H9 (cell line): ENCODE measurements at regions not wholly inside any gene's neighbourhood (a gene's known extent, or its start where the extent isn't known, plus 50 kb on each side); places are given as distances from the start of the nearest gene placed in this dataset.

Experiments
- DNase-seq: peaks from one replicate; pipeline ENCODE4 v3.0.0-alpha.2; 2017
- H2AFZ ChIP-seq: one replicate; pipeline ENCODE4 v1.6.1; 2013; ENCODE audit warnings: mild to moderate bottlenecking, low read length, control low read depth, moderate library complexity
- H2AK5ac ChIP-seq: 2 replicates; pipeline ENCODE4 v1.6.1; 2013; ENCODE audit warnings: low read length, control low read depth, mixed read lengths; ENCODE audit not compliant: insufficient read length
- H2BK120ac ChIP-seq: one replicate; pipeline ENCODE4 v1.6.1; 2013; ENCODE audit warnings: low read depth, mild to moderate bottlenecking, low read length, control low read depth, inconsistent platforms; ENCODE audit not compliant: poor library complexity, severe bottlenecking
- H2BK12ac ChIP-seq: 2 replicates; pipeline ENCODE4 v1.6.1; 2013; ENCODE audit warnings: low read length, control low read depth, mixed read lengths, low read depth; ENCODE audit not compliant: insufficient read length
- H2BK15ac ChIP-seq: 2 replicates; pipeline ENCODE4 v1.6.1; 2013; ENCODE audit warnings: low read depth, low read length, control low read depth
- H2BK20ac ChIP-seq: one replicate; pipeline ENCODE4 v1.6.1; 2013; ENCODE audit warnings: low read depth, mild to moderate bottlenecking, low read length, control low read depth, inconsistent platforms; ENCODE audit not compliant: poor library complexity, severe bottlenecking
- H2BK5ac ChIP-seq: 2 replicates; pipeline ENCODE4 v1.6.1; 2013; ENCODE audit warnings: low read length, control low read depth, mixed read lengths; ENCODE audit not compliant: insufficient read length
- H3K14ac ChIP-seq: 2 replicates; pipeline ENCODE4 v1.6.1; 2013; ENCODE audit warnings: low read length, control low read depth; ENCODE audit not compliant: insufficient read depth
- H3K18ac ChIP-seq: 2 replicates; pipeline ENCODE4 v1.6.1; 2013; ENCODE audit warnings: low read depth, mild to moderate bottlenecking, mixed read lengths, low read length, control low read depth; ENCODE audit not compliant: insufficient read length
- H3K23ac ChIP-seq: 2 replicates; pipeline ENCODE4 v1.6.1; 2013; ENCODE audit warnings: low read length, control low read depth, mixed read lengths, low read depth; ENCODE audit not compliant: insufficient read length
- H3K23me2 ChIP-seq: 2 replicates; pipeline ENCODE4 v1.6.1; 2013; ENCODE audit warnings: low read depth, mild to moderate bottlenecking, mixed read lengths, low read length, control low read depth; ENCODE audit not compliant: insufficient read length, poor library complexity, severe bottlenecking
- H3K27ac ChIP-seq: 2 replicates; pipeline ENCODE4 v1.5.1; 2013; ENCODE audit warnings: low read length, control low read depth, mixed read lengths, low read depth; ENCODE audit not compliant: insufficient read length
- H3K27me3 ChIP-seq: 2 replicates; pipeline ENCODE4 v1.6.1; 2013; ENCODE audit warnings: low read length, control low read depth, inconsistent platforms; ENCODE audit not compliant: insufficient read depth
- H3K4ac ChIP-seq: 2 replicates; pipeline ENCODE4 v1.6.1; 2013; ENCODE audit warnings: low read depth, mild to moderate bottlenecking, control low read depth, inconsistent platforms, low read length, moderate library complexity
- H3K4me1 ChIP-seq: 2 replicates; pipeline ENCODE4 v1.6.1; 2013; ENCODE audit warnings: low read length, control low read depth, inconsistent platforms; ENCODE audit not compliant: insufficient read depth
- H3K4me2 ChIP-seq: 2 replicates; pipeline ENCODE4 v1.6.1; 2013; ENCODE audit warnings: low read length, control low read depth, mixed read lengths; ENCODE audit not compliant: insufficient read length, insufficient read depth
- H3K56ac ChIP-seq: 2 replicates; pipeline ENCODE4 v1.6.1; 2013; ENCODE audit warnings: low read depth, mild to moderate bottlenecking, mixed read lengths, low read length, control low read depth; ENCODE audit not compliant: insufficient read length
- H3K79me1 ChIP-seq: 2 replicates; pipeline ENCODE4 v1.6.1; 2013; ENCODE audit warnings: low read depth, mild to moderate bottlenecking, moderate library complexity, low read length, control low read depth, inconsistent platforms; ENCODE audit not compliant: insufficient read depth, poor library complexity, severe bottlenecking
- H3K79me2 ChIP-seq: 2 replicates; pipeline ENCODE4 v1.6.1; 2013; ENCODE audit warnings: low read length, control low read depth, inconsistent platforms; ENCODE audit not compliant: insufficient read depth
- H3K9ac ChIP-seq: 2 replicates; pipeline ENCODE4 v1.6.1; 2013; ENCODE audit warnings: low read length, control low read depth, mixed read lengths; ENCODE audit not compliant: insufficient read length; ENCODE audit errors: extremely low read depth
- H3K9me3 ChIP-seq: one replicate; pipeline ENCODE4 v1.6.1; 2013; ENCODE audit warnings: low read depth, low read length, inconsistent platforms; ENCODE audit not compliant: control insufficient read depth
- H3T11ph ChIP-seq: one replicate; pipeline ENCODE4 v1.6.1; 2013; ENCODE audit warnings: mild to moderate bottlenecking, low read length, control low read depth, inconsistent platforms
- H4K20me1 ChIP-seq: one replicate; pipeline ENCODE4 v1.6.1; 2013; ENCODE audit not compliant: control insufficient read depth, insufficient read length, insufficient read depth
- H4K5ac ChIP-seq: 2 replicates; pipeline ENCODE4 v1.6.1; 2013; ENCODE audit warnings: low read depth, mild to moderate bottlenecking, mixed read lengths, low read length, control low read depth; ENCODE audit not compliant: insufficient read length
- H4K8ac ChIP-seq: replicated peaks from 2 replicates; pipeline ENCODE4 v1.6.1; 2013; ENCODE audit warnings: low read length, control low read depth, mixed read lengths, low read depth; ENCODE audit not compliant: insufficient read length
- H4K91ac ChIP-seq: 2 replicates; pipeline ENCODE4 v1.6.1; 2013; ENCODE audit warnings: low read depth, mild to moderate bottlenecking, moderate library complexity, mixed read lengths, low read length, control low read depth; ENCODE audit not compliant: insufficient read length
- H3K27ac Mint-ChIP-seq, 3 experiments: 2 replicates in 2 of 3; 3 replicates in 1 of 3; pipeline ENCODE4 v1.8.0; 2020 to 2021; ENCODE audit warnings: mixed read lengths in 3 of 3, mild to moderate bottlenecking in 1 of 3, moderate library complexity in 1 of 3
- H3K27me3 Mint-ChIP-seq: 2 replicates; pipeline ENCODE4 v1.8.0; 2021; ENCODE audit warnings: low read depth, mild to moderate bottlenecking, moderate library complexity, mixed read lengths
- H3K36me3 Mint-ChIP-seq, 3 experiments: 2 replicates in 2 of 3; 3 replicates in 1 of 3; pipeline ENCODE4 v1.8.0; 2020 to 2021; ENCODE audit warnings: low read depth in 3 of 3, mixed read lengths in 3 of 3; ENCODE audit not compliant: insufficient read depth in 1 of 3
- H3K4me1 Mint-ChIP-seq, 2 experiments: 2 replicates each; pipeline ENCODE4 v1.8.0; 2020; ENCODE audit warnings: mixed read lengths in 2 of 2
- H3K4me3 Mint-ChIP-seq, 2 experiments: 2 replicates in 1 of 2; 3 replicates in 1 of 2; pipeline ENCODE4 v1.8.0; 2020 to 2021; ENCODE audit warnings: mild to moderate bottlenecking in 2 of 2, mixed read lengths in 2 of 2, moderate library complexity in 1 of 2
- H3K9me3 Mint-ChIP-seq, 2 experiments: 2 replicates in 1 of 2; 3 replicates in 1 of 2; pipeline ENCODE4 v1.8.0; 2020; ENCODE audit warnings: mild to moderate bottlenecking in 2 of 2, mixed read lengths in 2 of 2, moderate library complexity in 1 of 2
- CTCF ChIP-seq: fragments of 200-600 bp; sonication (generic); conservative IDR thresholded peaks from 3 replicates; pipeline ENCODE4 v1.8.0; 2021; ENCODE audit warnings: antibody characterized with exemption, mild to moderate bottlenecking
- WGBS: extraction: QIAGEN DNeasy Blood & Tissue Kit; methylation state at CpG from one replicate; pipeline ENCODE4 v1.1.7; 2013; ENCODE audit warnings: missing lambda C conversion rate, low lambda C conversion rate, mixed read lengths; ENCODE audit not compliant: insufficient read length; ENCODE audit errors: extremely low coverage; 5-methylcytosine and 5-hydroxymethylcytosine counted together

- H2BK5ac ChIP-seq: no peak overlapping the region
Observed at GRCh38 chr4:11824566-11824965, 395.9 kb upstream of the HS3ST1 start.

More at GRCh38 chr4:11824566-11824965, 395.9 kb upstream of the HS3ST1 start:
- Histone ChIP-seq H3K23me2 (no peaks in the 10 kb centered on the region), H3T11ph (no peak overlapping the region), H3K9me3 (no peaks in the 10 kb centered on the region), H2BK12ac (no peak overlapping the region), H3K27me3 (no peaks in the 10 kb centered on the region), H2AK5ac (no peak overlapping the region), H3K23ac (no peak overlapping the region), H3K56ac (no peak overlapping the region), H3K4ac (no peak overlapping the region), H4K91ac (no peak overlapping the region), H2BK120ac (no peak overlapping the region), H2BK20ac (no peak overlapping the region), H4K20me1 (no peaks in the 10 kb centered on the region), H3K4me1 (no peaks in the 10 kb centered on the region), H2BK15ac (no peak overlapping the region), H3K18ac (no peak overlapping the region), H2AFZ (no peak overlapping the region), H3K27ac (no peak overlapping the region), H3K4me2 (no peak overlapping the region), H3K9ac (no peak overlapping the region), H3K14ac (no peak overlapping the region), H4K8ac (no peak overlapping the region), H4K5ac (no peak overlapping the region), H3K79me1 (no peaks in the 10 kb centered on the region), H3K79me2 (no peaks in the 10 kb centered on the region)
- Mint-ChIP-seq H3K27me3 (no peaks in the 10 kb centered on the region), H3K4me3 (no peak overlapping the region), H3K27ac (no peak overlapping the region), H3K36me3 (peaks cover 0 to 41% (median 11%) of the 10 kb centered on the region in 3 experiments; a peak in 5 of 7 replicates), H3K4me1 (peaks cover 34 to 37% of the 10 kb centered on the region in 2 experiments), H3K9me3 (peaks cover 10 to 13% of the 10 kb centered on the region in 2 experiments; a peak in 4 of 5 replicates)
- DNase-seq: no peak
- whole genome bisulfite sequencing: no CpG with 5 or more reads among the region's 2 CpGs
- no peak for TF ChIP-seq CTCF
